ENCODE measurements at regions not wholly inside any gene's neighbourhood (a gene's known extent, or its start where the extent isn't known, plus 50 kb on each side); places are given as distances from the start of the nearest gene placed in this dataset.

- TF ChIP-seq AFF4 (CRISPR knock-in tag; IDR thresholded peaks at IDR 0.05) (no peak), CBX1 (IDR thresholded peaks at IDR 0.05; ENCODE audit: low read depth) (no peak), HES1 (IDR thresholded peaks at IDR 0.05; ENCODE audit: low read depth) (no peak), NFRKB (IDR thresholded peaks at IDR 0.05; ENCODE audit: low read depth) (no peak), ARNT (IDR thresholded peaks at IDR 0.05) (no peak)
Observed at GRCh38 chr5:15424769-15425168, 75.2 kb upstream of the FBXL7 start (continued).

GRCh38 chr5:15421921-15422412, 78.0 kb upstream of the FBXL7 start:
- no peak for TF ChIP-seq CCAR2 (IDR thresholded peaks at IDR 0.05; ENCODE audit: low read depth, low read length)
- TF ChIP-seq ZNF707 (CRISPR knock-in tag; conservative IDR thresholded peaks at IDR 0.05): no peak
- TF ChIP-seq ARHGAP35 (IDR thresholded peaks at IDR 0.05; ENCODE audit: partially characterized antibody): no peak
- CTCF ChIA-PET (ENCODE audit: low intra/inter-chr PET ratio): no interaction called here
- Histone ChIP-seq H3K36me3 (ENCODE audit: control insufficient read depth, insufficient read depth, low read length) (no peaks in the 10 kb centered on the region), H3K79me2 (ENCODE audit: control insufficient read depth, insufficient read depth, low read length) (no peaks in the 10 kb centered on the region), H3K9me3 (replicated peaks; ENCODE audit: control insufficient read depth, insufficient read depth, low read depth, low read length) (no peaks in the 10 kb centered on the region), H3K4me1 (replicated peaks in 1 of 2; ENCODE audit: control insufficient read depth in 2 of 2, insufficient read depth in 2 of 2, low read length in 2 of 2) (no peaks in the 10 kb centered on the region), H3K27ac (ENCODE audit: extremely low read depth, low read depth, low read length) (no peak overlapping the region), H3K4me2 (ENCODE audit: insufficient read depth, low read length) (no peak overlapping the region), H3K9ac (ENCODE audit: insufficient read depth in 1 of 2, low read depth in 2 of 2, low read length in 2 of 2) (no peak overlapping the region), H4K20me1 (replicated peaks; ENCODE audit: control insufficient read depth, insufficient read depth, low read length) (no peaks in the 10 kb centered on the region), H2AFZ (ENCODE audit: low read depth, low read length) (no peak overlapping the region), H3K9me1 (ENCODE audit: control insufficient read depth, insufficient read depth, low read length) (no peaks in the 10 kb centered on the region), H3K27me3 (ENCODE audit: control insufficient read depth in 2 of 2, insufficient read depth in 2 of 2, low read length in 2 of 2) (no peaks in the 10 kb centered on the region), H3K4me3 (no peak overlapping the region)
- POLR2A ChIA-PET: no interaction called here
- intact Hi-C loops (cut with micrococcal nuclease) (no loop called here), in situ Hi-C loops (cut with MboI) (no loop called here)
- whole genome bisulfite sequencing (ENCODE audit: insufficient coverage, low coverage, missing lambda C conversion rate): 0% methylated on average over 4 of the region's 4 CpGs
- FAIRE-seq (no peak), ATAC-seq (no peak), DNase-seq (ENCODE audit: extremely low read depth in 1 of 4, low spot score in 3 of 4) (no peak)
- no TSS peak for BruUV-seq (replicated peaks)

Data from K562 (cell line).